ENCODE measurements at regions not wholly inside any gene's neighbourhood (a gene's known extent, or its start where the extent isn't known, plus 50 kb on each side); places are given as distances from the start of the nearest gene placed in this dataset.

DNA sequence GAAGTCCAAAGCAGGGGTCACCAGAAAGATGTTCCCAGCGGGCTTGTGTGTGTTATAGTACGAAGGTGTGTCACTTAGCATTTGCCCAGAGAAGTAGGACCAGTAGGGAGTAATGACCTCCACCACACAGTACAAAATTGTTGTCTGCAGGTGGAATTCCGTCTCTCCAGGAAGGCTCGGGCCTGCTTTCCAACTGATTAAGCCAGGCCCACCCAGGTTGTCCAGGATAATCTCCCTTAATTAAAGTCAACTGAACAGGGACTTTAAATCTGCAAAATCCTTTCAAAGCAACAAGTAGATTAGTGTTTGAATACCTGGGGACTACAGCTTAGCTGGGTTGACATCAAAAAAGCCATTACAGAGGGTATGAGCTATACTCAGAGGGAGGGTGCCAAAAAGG, 131.3 kb downstream of the BACH1 start:
- TF ChIP-seq, protein P1, sequence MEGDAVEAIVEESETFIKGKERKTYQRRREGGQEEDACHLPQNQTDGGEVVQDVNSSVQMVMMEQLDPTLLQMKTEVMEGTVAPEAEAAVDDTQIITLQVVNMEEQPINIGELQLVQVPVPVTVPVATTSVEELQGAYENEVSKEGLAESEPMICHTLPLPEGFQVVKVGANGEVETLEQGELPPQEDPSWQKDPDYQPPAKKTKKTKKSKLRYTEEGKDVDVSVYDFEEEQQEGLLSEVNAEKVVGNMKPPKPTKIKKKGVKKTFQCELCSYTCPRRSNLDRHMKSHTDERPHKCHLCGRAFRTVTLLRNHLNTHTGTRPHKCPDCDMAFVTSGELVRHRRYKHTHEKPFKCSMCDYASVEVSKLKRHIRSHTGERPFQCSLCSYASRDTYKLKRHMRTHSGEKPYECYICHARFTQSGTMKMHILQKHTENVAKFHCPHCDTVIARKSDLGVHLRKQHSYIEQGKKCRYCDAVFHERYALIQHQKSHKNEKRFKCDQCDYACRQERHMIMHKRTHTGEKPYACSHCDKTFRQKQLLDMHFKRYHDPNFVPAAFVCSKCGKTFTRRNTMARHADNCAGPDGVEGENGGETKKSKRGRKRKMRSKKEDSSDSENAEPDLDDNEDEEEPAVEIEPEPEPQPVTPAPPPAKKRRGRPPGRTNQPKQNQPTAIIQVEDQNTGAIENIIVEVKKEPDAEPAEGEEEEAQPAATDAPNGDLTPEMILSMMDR (conservative IDR thresholded peaks at IDR 0.05; ENCODE audit: low read depth, low read length) = no peak
- TF ChIP-seq SMC3 (IDR thresholded peaks at IDR 0.05; ENCODE audit: low read depth, low read length) (no peak), RAD21 (IDR thresholded peaks at IDR 0.05; ENCODE audit: low read length) (no peak), POLR2A (IDR thresholded peaks at IDR 0.05; ENCODE audit: low read depth, low read length) (no peak), BHLHE40 (IDR thresholded peaks at IDR 0.05; ENCODE audit: low read depth, low read length) (no peak)
